Kasumi-1 (cell line): ENCODE measurements at regions not wholly inside any gene's neighbourhood (a gene's known extent, or its start where the extent isn't known, plus 50 kb on each side); places are given as distances from the start of the nearest gene placed in this dataset.

Experiments used
- DNase-seq, 2 experiments: peaks; one replicate each; lab custom pipeline; 2025; lab: John Stamatoyannopoulos, UW

DNA sequence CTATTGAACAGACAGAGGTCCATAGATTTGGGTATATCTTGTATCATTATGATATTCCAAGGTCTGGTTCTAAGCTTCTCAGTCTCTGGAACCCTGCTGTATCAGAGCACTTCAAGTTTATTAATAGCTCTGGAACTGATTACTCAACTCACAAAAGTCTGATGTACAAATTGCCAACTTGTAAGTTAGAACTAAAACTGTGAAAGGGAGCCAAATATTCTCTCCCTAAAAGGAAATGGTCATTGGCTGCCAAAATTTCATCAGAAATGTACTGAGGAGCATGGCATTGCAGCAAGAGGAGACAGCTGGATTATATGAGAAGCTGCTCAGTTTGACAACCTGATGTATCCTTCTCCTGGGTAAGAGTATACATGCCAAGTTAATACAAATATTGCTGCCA lies 828.8 kb upstream of the SEL1L start:
- no peak for DNase-seq

DNA sequence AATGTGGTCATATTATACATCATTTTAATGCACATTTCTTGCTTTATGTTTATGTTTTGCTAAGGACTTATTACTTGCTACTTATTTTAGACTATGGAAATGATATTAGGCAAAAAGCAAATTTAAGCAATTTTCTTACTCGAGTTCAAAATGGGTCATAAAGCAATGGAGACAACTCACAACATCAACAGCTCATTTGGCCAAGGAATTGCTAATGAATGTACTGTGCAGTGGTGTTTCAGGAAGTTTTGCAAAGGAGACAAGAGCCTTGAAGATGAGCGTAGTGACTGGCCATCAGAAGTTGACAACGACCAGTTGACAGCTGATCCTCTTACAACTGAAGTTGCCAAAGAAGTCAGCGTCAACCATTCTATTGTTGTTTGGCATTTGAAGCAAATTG lies 831.8 kb upstream of the SEL1L start:
- no peak for DNase-seq

GRCh38 chr14:82366803-82367202 lies 833.1 kb upstream of the SEL1L start:
- DNase-seq = no peak

DNA sequence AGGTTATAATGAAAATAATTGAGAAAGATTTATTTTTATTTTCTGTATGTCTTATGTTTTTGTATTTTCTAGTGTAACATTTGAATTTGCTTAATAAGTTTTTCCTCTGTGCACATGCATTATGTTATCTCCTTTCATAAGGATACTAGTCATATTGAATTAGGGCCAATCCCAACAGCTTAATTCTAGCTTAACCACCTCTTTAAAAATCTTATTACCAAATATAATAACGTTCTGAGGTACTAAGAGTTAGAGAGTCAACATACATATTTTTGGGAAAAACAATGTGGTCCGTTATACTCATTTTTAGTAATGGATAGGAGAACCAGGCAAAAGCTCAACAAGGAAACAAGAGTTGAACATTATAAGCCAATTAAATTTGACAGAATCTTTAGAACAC lies 845.6 kb upstream of the SEL1L start:
- no peak for DNase-seq

DNA sequence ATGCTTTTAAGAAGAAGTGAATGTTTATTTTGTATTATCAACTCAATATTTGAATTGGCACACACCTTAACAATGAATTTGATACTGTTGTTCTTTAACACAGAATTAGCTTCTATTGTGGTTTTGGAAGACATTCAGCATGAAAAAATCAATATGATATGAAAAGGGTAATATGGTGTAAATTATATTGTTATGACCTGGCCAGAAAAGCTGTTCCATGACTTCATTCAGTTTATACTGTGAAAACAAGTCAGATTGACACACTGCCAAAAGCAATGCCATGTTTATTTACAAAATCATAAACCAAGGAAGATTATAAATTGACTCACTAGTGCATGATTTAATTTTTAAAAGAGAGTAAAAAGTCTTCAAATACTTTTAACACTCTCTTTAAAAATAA lies 851.4 kb upstream of the SEL1L start:
- no peak for DNase-seq

DNA sequence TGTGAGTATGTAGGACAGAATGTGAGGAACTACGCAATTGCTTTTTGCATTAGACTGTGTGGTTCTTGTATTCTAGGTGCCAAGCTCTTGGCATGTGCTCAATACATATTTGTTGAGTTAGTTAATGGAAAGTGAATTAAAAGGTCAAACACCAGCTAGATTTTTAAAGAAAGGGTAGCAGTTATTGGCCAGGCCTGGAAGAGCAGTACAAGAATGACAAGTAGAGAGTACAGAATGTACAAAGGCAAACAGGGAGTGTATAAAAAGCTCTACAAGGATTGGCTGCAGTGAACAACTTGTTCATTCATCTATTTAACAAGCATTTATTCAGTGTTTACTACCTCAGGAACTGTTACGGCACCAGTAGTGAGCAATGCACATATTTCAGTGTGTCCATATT lies 854.0 kb upstream of the SEL1L start:
- no peak for DNase-seq

GRCh38 chr14:82388488-82388887 lies 854.8 kb upstream of the SEL1L start:
- DNase-seq = no peak

GRCh38 chr14:82390586-82390985 lies 856.9 kb upstream of the SEL1L start:
- DNase-seq = no peak

- no peak for DNase-seq
Measured at GRCh38 chr14:82394916-82395315, 861.3 kb upstream of the SEL1L start.

GRCh38 chr14:82398256-82398655 lies 864.6 kb upstream of the SEL1L start:
- DNase-seq = no peak

GRCh38 chr14:82403987-82404386 lies 870.3 kb upstream of the SEL1L start:
- DNase-seq = no peak

DNA sequence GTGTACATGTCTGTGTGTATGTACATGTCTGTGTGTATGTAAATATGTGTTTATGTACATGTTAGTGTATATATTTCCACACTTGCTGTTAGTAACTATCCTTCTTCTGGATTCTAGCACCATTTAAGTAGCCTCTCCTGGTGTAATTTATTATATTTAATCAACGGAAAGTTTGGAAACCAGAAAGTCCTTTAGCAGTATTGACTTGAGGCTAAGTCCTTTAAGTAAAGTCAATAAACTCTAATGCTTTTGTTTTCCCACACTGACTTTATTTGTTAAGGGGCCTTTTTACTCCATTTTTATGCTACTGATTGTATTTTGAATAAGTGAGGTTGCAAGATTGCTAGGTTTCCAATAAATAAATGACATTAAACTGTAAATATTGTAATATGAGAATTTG lies 876.4 kb upstream of the SEL1L start:
- no peak for DNase-seq

DNA sequence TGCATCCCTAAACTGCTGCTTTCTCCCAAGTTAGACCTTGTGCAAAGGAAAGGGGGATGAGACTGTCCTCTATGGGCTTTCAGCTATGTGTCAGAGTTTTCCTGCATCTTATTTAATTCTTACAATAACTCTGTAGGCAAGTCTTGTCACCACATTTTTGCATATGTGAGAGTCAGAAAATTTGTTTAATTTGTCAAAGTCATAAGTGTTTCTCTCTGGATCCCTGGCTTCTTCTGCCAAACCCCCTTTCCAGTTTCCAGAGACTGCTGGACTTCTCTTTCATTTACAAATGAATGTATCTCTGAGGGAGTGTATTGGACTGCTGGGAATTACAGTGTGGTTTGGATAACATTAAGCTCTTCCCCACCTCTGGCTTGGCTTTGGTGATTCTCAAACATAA lies 877.6 kb upstream of the SEL1L start:
- no peak for DNase-seq

DNA sequence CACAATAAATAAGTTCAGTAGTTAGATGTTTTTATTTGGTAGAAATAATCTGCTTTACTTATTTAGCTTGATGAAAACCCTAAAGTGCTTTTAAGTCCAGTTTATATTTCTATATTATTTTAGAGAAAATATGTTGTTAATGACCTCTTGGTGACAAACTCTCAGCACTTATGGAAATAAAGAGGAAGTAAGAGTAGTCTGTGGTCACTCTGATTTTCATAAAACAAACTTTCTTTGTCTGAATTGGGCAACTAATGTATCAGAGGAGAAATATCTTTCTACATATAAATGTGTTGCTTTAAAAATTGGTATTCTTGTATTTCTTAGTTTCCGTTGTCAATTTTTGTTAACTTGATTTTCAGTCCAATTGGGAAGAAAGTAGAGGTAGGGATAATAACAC lies 878.9 kb upstream of the SEL1L start:
- peak in 1 of 2 experiments; percentile 42 for DNase-seq

DNA sequence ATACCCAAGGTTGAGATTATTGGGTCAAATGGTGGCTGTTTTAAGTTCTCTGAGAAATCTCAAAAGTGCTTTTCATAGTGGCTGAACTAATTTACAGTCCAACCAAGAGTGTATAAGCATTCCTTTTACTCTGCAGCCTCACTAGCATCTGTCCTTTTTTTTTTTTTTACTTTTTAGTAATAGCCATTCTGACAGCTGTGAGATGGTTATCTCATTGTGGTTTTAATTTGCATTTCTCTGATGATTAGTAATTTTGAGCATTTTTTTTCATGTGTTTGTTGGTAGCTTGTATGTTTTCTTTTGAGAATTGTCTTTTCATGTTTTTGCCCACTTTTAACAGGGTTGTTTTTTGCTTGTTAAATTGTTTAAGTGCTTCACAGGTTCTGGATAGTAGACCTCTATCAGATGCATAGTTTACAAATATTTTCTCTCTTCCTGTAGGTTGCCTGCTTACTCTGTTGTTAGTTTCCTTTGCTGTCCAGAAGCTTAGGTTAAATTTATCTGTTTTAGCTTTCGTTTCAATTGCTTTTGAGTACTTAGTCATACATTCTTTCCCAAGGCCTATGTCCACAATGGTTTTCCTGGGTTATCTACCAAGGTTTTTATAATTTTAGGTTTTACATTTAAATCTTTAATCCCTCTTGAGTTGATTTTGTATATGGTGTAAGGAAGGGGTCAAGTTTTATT lies 881.3 kb upstream of the SEL1L start:
- no peak for DNase-seq

- DNase-seq = no peak
Measured at GRCh38 chr14:82419933-82420332, 886.3 kb upstream of the SEL1L start.

GRCh38 chr14:82420871-82421270 lies 887.2 kb upstream of the SEL1L start:
- DNase-seq = no peak

DNA sequence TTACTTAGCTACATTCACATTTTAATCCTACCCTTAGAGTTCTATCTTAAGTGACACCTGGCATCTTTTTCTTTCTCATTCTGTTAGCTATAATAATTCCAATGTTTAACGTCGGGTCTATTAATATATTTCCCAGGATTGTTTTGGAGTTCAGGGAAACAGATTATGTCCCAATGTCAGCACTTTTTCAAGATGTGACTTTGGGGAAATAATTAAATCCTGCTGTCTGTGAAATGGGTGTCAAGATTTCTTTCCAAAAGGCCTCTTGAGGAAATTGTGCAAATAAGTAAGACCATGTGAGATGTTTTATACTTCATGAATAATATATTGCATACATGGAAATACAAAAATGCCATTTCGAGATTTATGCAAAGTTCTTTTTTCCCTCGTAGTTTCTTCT lies 887.6 kb upstream of the SEL1L start:
- no peak for DNase-seq

DNA sequence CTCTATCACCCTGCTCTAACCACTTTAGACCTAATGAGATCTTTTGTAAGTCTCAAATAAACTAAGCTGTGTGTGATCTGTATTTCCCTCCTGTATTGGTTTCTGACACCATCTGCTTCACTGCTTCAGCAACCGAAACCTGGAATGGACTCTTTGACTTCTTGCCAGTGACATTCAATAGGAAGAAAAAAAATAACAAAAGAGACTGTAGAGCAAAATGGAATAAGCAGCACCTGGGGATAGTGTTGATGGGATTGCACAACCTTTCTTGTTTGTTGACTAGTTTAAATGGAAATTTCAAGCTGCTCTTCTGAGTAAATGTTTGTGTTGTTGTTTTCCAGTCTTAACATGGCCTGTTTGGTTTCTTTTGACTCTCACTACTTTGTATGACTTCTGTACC lies 888.6 kb upstream of the SEL1L start:
- DNase-seq = no peak

DNA sequence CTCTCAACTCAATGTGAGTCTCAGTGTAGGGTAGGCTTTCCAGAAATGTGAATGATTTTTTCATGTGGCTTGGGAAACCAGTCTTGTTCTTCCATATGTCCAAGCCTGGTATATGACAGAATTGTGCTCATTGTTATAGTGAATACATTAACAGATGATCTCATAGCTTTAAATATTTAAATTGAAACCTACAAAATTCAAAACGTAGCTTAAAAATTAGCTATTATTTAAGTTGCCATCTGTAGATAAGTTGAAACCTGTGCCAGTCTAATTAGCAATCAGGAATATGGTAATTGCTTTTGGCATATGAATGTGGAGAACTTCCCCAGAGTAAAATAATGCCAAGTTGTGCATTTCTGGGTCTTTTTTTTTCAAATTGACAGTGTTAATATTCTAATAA lies 891.6 kb upstream of the SEL1L start:
- DNase-seq = no peak

DNA sequence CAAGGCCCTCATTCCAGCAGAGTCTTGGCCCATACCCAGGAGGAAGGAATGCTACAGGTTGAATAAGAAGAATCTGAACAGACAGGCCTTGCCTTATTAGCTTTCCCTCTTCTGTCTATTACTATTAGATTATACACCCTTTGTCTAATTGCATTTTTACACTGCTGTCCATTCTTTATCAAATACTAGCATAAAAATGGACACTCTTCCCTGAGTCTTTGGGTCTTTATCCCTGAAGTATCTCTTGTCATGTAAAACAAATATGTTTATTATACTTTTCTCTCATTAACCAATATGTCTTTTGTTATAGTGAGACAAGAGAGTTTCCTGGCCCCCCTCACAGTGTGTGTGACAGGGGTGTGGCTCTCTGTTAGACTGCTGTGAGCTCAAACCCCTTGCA lies 897.4 kb upstream of the SEL1L start:
- DNase-seq = no peak

GRCh38 chr14:82432301-82433105 lies 898.9 kb upstream of the SEL1L start:
- no peak for DNase-seq

GRCh38 chr14:82438436-82438835 lies 904.8 kb upstream of the SEL1L start:
- DNase-seq = no peak

GRCh38 chr14:82441270-82441669 lies 907.6 kb upstream of the SEL1L start:
- no peak for DNase-seq
